LNCAP (cell line): ENCODE measurements at regions not wholly inside any gene's neighbourhood (a gene's known extent, or its start where the extent isn't known, plus 50 kb on each side); places are given as distances from the start of the nearest gene placed in this dataset.

Experiments used
- TF ChIP-seq, protein P1 (sequence below): fragments of 450-650 bp; IDR thresholded peaks from 2 replicates; pipeline ENCODE4 v1.5.1; 2017; ENCODE audit warnings: mild to moderate bottlenecking

DNA sequence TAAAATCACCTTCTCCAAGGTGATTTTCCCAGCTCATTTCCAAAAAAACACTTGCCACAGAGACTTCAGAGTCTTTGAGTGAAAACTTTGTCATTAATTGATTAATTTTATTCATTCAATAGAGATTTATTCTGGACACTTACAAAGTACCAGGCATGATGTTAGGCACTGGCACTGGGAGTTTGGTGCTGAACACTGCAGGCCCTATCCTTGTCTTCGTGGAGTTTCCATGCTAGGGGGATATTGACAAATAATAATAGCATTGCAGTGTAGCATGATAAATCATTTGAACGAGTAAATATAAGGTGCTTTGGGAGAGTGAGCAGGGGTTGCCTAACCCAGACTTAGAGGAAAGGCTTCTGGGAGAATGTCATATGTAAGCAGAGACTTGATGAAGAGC is 145.7 kb downstream of the SOX4 start:
- TF ChIP-seq, protein P1, sequence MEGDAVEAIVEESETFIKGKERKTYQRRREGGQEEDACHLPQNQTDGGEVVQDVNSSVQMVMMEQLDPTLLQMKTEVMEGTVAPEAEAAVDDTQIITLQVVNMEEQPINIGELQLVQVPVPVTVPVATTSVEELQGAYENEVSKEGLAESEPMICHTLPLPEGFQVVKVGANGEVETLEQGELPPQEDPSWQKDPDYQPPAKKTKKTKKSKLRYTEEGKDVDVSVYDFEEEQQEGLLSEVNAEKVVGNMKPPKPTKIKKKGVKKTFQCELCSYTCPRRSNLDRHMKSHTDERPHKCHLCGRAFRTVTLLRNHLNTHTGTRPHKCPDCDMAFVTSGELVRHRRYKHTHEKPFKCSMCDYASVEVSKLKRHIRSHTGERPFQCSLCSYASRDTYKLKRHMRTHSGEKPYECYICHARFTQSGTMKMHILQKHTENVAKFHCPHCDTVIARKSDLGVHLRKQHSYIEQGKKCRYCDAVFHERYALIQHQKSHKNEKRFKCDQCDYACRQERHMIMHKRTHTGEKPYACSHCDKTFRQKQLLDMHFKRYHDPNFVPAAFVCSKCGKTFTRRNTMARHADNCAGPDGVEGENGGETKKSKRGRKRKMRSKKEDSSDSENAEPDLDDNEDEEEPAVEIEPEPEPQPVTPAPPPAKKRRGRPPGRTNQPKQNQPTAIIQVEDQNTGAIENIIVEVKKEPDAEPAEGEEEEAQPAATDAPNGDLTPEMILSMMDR = no peak

DNA sequence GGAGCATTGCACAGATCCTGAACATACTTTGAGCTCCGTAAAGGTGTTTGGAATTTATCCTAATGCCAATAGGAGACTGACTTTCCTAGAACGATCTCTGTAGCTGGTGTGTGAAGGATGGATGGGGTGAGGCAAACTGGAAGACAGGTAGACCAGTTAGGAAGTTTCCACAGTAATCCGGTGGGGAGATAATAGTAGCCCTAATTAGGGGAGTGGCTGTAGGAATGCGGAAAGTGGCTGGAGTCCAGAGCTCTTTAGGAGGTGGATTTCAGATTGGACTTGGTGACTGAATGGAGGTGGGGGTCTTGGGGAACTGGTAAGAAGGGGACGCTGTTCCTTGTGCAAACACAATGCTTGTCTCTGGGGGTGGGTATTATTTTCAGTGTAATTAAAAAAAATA is 146.3 kb downstream of the SOX4 start:
- TF ChIP-seq, protein P1 = no peak

DNA sequence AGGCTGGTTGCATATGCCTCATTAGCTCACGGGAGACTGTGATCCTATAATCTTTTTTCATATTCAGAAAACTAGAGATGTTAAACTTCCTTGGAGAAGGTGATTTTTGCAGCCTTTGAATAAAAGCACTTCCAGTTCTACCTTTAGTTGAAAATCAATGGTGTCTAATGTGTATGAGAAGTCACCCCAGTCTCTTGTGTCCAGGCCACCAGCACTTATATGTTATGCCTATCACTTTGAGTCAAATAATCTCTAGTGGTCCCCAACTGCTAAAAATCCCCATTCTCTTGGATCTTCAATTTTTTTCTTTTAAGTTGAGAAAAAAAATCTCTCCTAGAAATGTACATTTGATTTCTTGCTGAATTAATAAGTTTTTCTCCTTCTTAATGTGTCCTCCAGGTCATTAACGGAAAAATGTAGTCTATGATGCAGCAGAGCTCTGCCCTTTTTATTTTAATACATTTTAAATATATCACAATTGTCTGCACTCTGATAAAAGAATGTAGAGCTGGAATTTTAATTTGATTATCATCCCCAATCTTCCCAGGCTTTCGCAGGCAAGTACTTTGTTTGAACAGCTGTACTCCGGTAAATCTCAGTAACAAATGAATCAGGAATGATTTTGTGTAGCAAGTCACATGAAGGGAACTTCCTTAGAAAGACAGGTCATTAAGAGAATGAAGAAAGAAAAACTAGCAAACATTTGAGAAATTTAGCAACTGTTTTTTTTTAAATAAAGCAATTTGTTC is 147.0 kb downstream of the SOX4 start:
- TF ChIP-seq, protein P1 = no peak

DNA sequence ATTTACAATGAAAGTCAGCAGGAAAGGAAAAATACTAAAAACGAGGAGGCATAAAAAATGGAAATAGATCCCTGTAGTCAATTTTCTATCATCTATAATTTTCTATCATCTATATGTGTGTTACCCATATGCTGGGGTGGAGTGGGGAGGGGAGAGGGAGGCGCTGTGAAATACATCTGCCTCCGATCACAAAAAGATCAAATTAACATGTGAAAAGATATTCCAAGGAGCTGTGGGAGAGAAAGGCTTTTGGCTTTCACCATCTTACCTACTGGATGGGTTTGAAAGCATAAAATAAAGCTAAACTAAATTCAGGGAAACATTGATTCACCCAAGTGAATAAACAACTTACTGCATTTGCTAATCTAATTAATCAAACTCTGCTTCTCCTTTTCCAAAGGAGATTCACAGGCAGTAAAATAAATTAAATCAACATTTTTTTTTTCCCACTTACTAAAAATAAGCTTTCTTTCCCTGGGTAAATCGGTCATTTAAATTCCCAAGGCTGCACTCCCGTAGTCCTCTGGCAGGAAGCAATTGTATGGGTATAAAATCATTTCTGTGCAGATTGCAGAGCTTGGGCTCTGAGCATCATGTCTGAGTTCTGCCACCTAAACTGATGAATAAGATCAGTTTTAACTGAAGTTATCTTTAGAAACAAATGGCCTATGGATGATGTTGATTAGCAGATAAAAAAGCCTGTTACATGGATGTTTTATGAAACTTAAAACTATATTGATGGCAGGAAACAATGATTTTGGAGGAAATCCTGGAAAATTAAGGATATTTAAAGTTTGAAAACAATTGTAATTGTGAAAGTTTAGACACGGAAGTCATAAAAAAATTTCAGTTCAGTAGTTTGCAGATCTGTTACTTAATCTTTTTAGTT is 147.9 kb downstream of the SOX4 start:
- TF ChIP-seq, protein P1 = no peak

DNA sequence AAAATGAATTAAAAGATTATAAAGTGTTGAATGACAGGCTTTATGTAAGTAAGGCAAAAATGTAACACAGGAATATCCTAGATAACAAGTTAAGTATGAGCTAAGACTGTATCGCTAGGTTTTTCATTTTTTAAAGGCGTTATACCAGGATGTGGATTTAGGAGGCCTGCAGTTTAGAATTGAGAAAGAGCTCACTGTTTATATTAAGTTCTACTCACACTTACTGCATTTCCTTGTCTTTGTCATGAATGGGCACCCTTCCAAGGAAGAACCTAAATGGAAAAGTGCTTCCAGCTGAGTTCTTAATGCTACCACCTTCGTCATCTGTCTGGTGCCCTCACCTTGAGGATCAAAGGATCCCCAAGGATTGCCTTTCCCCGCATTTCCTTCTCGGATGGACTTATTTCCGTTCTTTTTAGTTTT is 148.7 kb downstream of the SOX4 start:
- TF ChIP-seq, protein P1 = no peak

DNA sequence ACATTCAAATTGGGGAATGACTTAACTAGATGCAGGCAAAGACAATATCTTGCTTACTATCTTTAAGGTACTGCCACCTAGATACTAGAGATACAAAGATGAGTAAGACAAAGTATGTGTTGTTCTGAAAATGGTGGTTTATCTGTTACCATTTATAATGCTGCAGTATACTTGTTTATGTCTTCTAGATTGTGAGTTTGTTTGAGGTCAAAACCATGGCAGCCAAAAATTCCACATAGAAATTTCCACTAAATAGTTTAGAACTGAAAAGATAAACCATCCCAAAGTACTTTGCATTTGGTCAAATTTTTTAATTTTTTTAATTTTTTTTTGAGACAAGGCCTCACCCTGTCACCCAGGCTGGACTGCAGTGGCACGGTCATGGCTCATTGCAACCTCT is 150.8 kb downstream of the SOX4 start:
- TF ChIP-seq, protein P1 = no peak

DNA sequence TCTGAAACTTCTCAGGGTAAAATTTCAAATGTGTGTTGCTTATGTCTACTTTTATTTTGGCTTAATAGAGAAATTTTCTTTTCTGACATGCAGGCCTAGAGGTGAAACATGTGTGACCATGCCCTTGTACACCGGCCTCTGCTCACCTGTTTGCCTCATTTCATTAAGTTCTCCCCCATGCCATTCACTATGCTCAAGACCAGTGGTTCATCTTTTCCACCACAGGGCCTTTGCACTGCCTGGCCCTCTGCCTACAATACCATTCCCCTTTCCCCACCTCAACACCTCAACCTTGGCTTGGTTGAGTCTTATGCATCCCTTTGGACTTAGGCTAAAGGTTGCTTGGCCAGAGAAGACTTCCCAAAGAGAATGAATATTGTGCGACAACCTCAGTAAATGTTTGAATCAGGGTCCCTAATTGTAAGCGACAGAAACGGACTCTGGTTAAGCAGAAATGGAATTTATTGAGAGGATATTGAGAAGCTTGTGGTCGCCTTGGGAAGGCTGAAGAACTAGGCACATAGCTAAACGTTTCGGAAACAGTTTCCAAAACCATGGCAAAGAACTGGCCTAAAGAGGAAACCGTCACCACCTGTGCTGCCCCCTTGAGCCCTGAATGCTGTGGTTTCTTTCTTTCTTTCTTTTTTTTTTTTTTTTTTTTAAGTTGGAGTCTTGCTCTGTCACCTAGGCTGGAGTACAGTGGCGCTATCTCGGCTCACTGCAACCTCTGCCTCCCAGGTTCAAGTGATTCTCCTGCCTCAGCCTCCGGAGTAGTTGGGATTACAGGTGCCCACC is 152.2 kb downstream of the SOX4 start:
- TF ChIP-seq, protein P1 = no peak
